Suprapubic skin (tissue), 4 donors: ENCODE measurements at regions not wholly inside any gene's neighbourhood (a gene's known extent, or its start where the extent isn't known, plus 50 kb on each side); places are given as distances from the start of the nearest gene placed in this dataset.

ENCODE experiments used
- EP300 ChIP-seq: sonication (generic); formaldehyde crosslinking; IDR thresholded peaks from one replicate; pipeline ENCODE4 v1.6.1; 2017; ENCODE audit warnings: antibody characterized with exemption
- POLR2AphosphoS5 ChIP-seq, 3 donors: sonication (generic); formaldehyde crosslinking; IDR thresholded peaks; one replicate each; pipeline ENCODE4 v1.6.1; 2017; ENCODE audit warnings: antibody characterized with exemption in 3 of 3
- TF ChIP-seq, protein P1 (sequence below), 2 donors: fragments of 200-600 bp in 1 of 2; fragments of 450-650 bp in 1 of 2; sonication (generic) in 1 of 2; IDR thresholded peaks; one replicate each; pipeline ENCODE4 v1.5.1; 2016 to 2019; ENCODE audit warnings: antibody characterized with exemption in 2 of 2, mild to moderate bottlenecking in 1 of 2, moderate library complexity in 1 of 2

DNA sequence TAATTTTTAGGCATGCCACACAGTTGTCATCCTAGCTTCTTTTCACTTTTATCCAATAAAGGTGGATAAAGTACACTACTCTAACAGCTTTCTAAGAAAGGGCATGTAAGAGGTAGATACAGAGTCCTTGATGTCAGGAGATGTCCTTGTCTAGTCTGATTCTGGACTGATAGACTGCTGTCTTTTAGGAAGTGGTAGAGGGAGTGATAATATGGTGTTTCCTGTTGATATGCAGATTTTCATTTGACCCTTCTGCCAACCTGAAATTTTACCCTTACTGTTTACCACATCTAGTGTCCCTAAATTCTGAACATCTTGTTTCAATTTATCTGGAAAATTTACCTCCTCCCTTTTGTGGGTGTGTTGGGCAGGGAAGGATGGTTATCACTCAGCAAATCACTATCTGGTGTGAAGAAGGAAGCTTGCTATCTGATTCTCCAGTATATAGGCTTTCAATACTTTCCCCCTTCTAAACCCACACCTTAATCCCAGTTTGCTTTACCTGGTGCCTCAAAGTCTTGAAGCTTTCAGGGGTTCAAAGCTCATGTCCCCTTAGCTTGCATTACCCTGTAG lies 354.9 kb upstream of the SNX7 start:
- TF ChIP-seq, protein P1, sequence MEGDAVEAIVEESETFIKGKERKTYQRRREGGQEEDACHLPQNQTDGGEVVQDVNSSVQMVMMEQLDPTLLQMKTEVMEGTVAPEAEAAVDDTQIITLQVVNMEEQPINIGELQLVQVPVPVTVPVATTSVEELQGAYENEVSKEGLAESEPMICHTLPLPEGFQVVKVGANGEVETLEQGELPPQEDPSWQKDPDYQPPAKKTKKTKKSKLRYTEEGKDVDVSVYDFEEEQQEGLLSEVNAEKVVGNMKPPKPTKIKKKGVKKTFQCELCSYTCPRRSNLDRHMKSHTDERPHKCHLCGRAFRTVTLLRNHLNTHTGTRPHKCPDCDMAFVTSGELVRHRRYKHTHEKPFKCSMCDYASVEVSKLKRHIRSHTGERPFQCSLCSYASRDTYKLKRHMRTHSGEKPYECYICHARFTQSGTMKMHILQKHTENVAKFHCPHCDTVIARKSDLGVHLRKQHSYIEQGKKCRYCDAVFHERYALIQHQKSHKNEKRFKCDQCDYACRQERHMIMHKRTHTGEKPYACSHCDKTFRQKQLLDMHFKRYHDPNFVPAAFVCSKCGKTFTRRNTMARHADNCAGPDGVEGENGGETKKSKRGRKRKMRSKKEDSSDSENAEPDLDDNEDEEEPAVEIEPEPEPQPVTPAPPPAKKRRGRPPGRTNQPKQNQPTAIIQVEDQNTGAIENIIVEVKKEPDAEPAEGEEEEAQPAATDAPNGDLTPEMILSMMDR (IDR thresholded peaks at IDR 0.05): no peak
- TF ChIP-seq POLR2AphosphoS5 (IDR thresholded peaks at IDR 0.05): no peak
- no peak for TF ChIP-seq EP300
